Adrenal gland (tissue), 5 donors: ENCODE measurements at regions not wholly inside any gene's neighbourhood (a gene's known extent, or its start where the extent isn't known, plus 50 kb on each side); places are given as distances from the start of the nearest gene placed in this dataset.

Experiments used
- CTCF ChIP-seq, 6 experiments: fragments of 450-650 bp in 4 of 6; fragments of 200-600 bp in 2 of 6; sonication (generic) in 1 of 6; IDR thresholded peaks; 1 replicate in 5 of 6; 2 replicates in 1 of 6; pipeline versions ENCODE4 v1.5.1 to v1.8.0; 2016 to 2021; ENCODE audit warnings: antibody characterized with exemption in 6 of 6, mild to moderate bottlenecking in 2 of 6, moderate library complexity in 1 of 6
- POLR2A ChIP-seq, 2 donors: fragments of 450-650 bp; IDR thresholded peaks; one replicate each; pipeline ENCODE4 v1.6.1; 2017; ENCODE audit warnings: antibody characterized with exemption in 2 of 2, mild to moderate bottlenecking in 2 of 2, moderate library complexity in 1 of 2
- donor health status: DM: no; HTN: no; CAD: no.

GRCh38 chr16:73122604-73123391 is 74.9 kb upstream of the ZFHX3 start:
- TF ChIP-seq CTCF (IDR thresholded peaks at IDR 0.05), result no peak
- TF ChIP-seq POLR2A (IDR thresholded peaks at IDR 0.05), result no peak
